Activated naive CD4-positive, alpha-beta T cell treated with anti-CD3 and anti-CD28 coated beads, Interleukin-2, amount 10 ng/mL, durations not matched to agents 7 days and 5 days (primary cell): ENCODE measurements at regions not wholly inside any gene's neighbourhood (a gene's known extent, or its start where the extent isn't known, plus 50 kb on each side); places are given as distances from the start of the nearest gene placed in this dataset.

Experiments used
- CTCF ChIA-PET: fragments of 350-600 bp; sonication (Branson Sonifier 250); formaldehyde crosslinking; loops from one replicate; lab custom pipeline; 2021; ENCODE audit warnings: antibody characterized with exemption; lab: Charles Lee
- DNase-seq: peaks from one replicate; pipeline ENCODE4 v3.0.0-alpha.2; 2020
- H3K27ac Mint-ChIP-seq: one replicate; pipeline ENCODE4 v1.8.0; 2021; ENCODE audit warnings: mild to moderate bottlenecking, moderate library complexity, mixed read lengths
- H3K27me3 Mint-ChIP-seq: one replicate; pipeline ENCODE4 v1.8.0; 2021; ENCODE audit warnings: mild to moderate bottlenecking, mixed read lengths
- H3K36me3 Mint-ChIP-seq: one replicate; pipeline ENCODE4 v1.8.0; 2021; ENCODE audit warnings: mixed read lengths
- H3K4me1 Mint-ChIP-seq: one replicate; pipeline ENCODE4 v1.8.0; 2021; ENCODE audit warnings: mixed read lengths
- H3K4me3 Mint-ChIP-seq: one replicate; pipeline ENCODE4 v1.8.0; 2021; ENCODE audit warnings: mild to moderate bottlenecking, moderate library complexity, mixed read lengths
- H3K9me3 Mint-ChIP-seq: one replicate; pipeline ENCODE4 v1.8.0; 2021; ENCODE audit warnings: mixed read lengths

GRCh38 chr11:15828215-15828853 lies 528.0 kb downstream of the SOX6 start:
- Mint-ChIP-seq H3K27me3 (no peaks in the 10 kb centered on the region), H3K4me3 (no peak overlapping the region), H3K9me3 (no peaks in the 10 kb centered on the region), H3K4me1 (no peaks in the 10 kb centered on the region), H3K36me3 (no peaks in the 10 kb centered on the region), H3K27ac (no peak overlapping the region)
- CTCF ChIA-PET: interaction anchor here (0.7 kb wide), 1 partner anchor 8 kb away, joined by 3 read pairs; no protein-coding TSS in a partner anchor
- DNase-seq: no peak

- Mint-ChIP-seq H3K36me3 (no peaks in the 10 kb centered on the region), H3K4me1 (no peaks in the 10 kb centered on the region), H3K27ac (no peak overlapping the region), H3K4me3 (no peak overlapping the region), H3K9me3 (no peaks in the 10 kb centered on the region), H3K27me3 (no peaks in the 10 kb centered on the region)
- CTCF ChIA-PET: no interaction called here
- DNase-seq: no peak
These were observed 527.0 kb downstream of the SOX6 start for GRCh38 chr11:15829312-15829711.

- Mint-ChIP-seq H3K36me3 (no peaks in the 10 kb centered on the region), H3K4me1 (no peaks in the 10 kb centered on the region)
- CTCF ChIA-PET: interaction anchor here (1.1 kb wide), 1 partner anchor 11 kb away, joined by 3 read pairs; no protein-coding TSS in a partner anchor
These were observed 525.5 kb downstream of the SOX6 start for GRCh38 chr11:15830741-15831428.

DNA sequence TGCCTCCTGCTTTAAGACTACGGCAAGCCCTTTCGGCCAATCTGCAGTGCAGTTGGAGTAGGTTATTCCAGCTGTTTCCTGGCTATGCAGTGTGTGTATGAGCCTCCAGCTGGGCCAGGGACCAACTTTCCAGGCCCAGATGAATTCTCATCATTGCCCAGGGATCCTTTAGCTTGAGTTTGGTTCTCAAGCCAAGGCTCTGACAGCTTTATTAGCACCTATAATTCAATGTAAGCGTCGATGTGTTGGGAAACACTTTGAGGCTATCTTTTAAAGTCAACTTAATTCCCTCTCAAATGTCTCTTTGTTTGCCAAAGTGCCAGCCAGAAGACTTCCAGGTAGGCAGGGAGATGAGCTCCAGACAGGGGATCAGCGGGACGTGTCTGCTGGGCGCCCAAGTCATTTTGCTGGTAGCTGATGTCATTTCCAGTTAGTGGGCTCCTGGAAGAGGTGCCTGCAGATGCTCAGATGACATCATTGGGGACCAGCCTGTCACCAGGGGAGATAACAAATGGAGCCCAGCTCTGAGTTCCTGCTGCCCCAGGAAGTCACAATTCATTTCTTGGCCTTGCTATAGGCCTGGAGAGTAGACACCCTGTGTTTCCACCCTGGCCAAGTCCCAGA lies 520.4 kb downstream of the SOX6 start:
- Mint-ChIP-seq H3K36me3 (no peaks in the 10 kb centered on the region), H3K27ac (no peak overlapping the region), H3K4me1 (no peaks in the 10 kb centered on the region), H3K27me3 (no peaks in the 10 kb centered on the region), H3K9me3 (no peaks in the 10 kb centered on the region), H3K4me3 (no peak overlapping the region)
- DNase-seq: no peak
- CTCF ChIA-PET: interaction anchor here (0.7 to 1.2 kb wide), 2 partner anchors 16 to 123 kb away, joined by 3 to 4 read pairs; no protein-coding TSS in a partner anchor

More at GRCh38 chr11:15830741-15831428, 525.5 kb downstream of the SOX6 start:
- no peaks in the 10 kb centered on the region for H3K27me3 Mint-ChIP-seq
- H3K4me3 Mint-ChIP-seq: no peak overlapping the region
- H3K9me3 Mint-ChIP-seq: no peaks in the 10 kb centered on the region
- no peak for DNase-seq
- H3K27ac Mint-ChIP-seq: no peak overlapping the region

GRCh38 chr11:15836795-15837194 lies 519.6 kb downstream of the SOX6 start:
- H3K4me1 Mint-ChIP-seq: no peaks in the 10 kb centered on the region
- DNase-seq: no peak
- no peak overlapping the region for H3K4me3 Mint-ChIP-seq
- CTCF ChIA-PET: interaction anchor here (0.7 kb wide), 1 partner anchor 122 kb away, joined by 4 read pairs; no protein-coding TSS in a partner anchor
- no peak overlapping the region for H3K27ac Mint-ChIP-seq
- no peaks in the 10 kb centered on the region for H3K27me3 Mint-ChIP-seq
- no peaks in the 10 kb centered on the region for H3K9me3 Mint-ChIP-seq
- no peaks in the 10 kb centered on the region for H3K36me3 Mint-ChIP-seq

GRCh38 chr11:15837901-15838489 lies 518.4 kb downstream of the SOX6 start:
- H3K9me3 Mint-ChIP-seq: no peaks in the 10 kb centered on the region
- H3K27ac Mint-ChIP-seq: no peak overlapping the region
- no peaks in the 10 kb centered on the region for H3K36me3 Mint-ChIP-seq
- DNase-seq: no peak
- CTCF ChIA-PET: no interaction called here
- no peaks in the 10 kb centered on the region for H3K4me1 Mint-ChIP-seq
- H3K27me3 Mint-ChIP-seq: no peaks in the 10 kb centered on the region
- no peak overlapping the region for H3K4me3 Mint-ChIP-seq

GRCh38 chr11:15839061-15839460 lies 517.3 kb downstream of the SOX6 start:
- no peak for DNase-seq
- Mint-ChIP-seq H3K27me3 (no peaks in the 10 kb centered on the region), H3K27ac (no peak overlapping the region), H3K9me3 (no peaks in the 10 kb centered on the region), H3K36me3 (no peaks in the 10 kb centered on the region), H3K4me1 (no peaks in the 10 kb centered on the region), H3K4me3 (no peak overlapping the region)
- CTCF ChIA-PET: no interaction called here

DNA sequence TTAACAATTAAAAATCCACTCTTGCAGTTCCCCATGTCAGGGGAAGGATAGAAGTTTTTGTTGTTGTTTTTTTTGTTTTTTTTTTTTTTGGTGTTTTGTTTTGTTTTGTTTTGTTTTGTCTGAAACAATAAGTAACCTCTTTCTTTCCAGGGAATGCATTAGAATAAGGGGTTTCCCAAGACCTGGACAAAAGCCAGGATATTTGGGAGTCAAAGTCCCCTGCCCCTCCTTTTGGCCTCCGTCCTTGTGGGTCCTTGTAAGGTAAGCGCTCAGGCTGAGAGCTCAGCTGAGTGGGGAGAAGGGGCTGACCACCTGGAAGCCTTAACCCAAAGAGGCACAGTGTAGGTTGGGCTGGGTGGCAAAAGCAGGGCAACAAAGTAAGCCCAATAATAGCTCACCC lies 515.4 kb downstream of the SOX6 start:
- Mint-ChIP-seq H3K4me3 (no peak overlapping the region), H3K9me3 (no peaks in the 10 kb centered on the region), H3K4me1 (no peaks in the 10 kb centered on the region), H3K36me3 (no peaks in the 10 kb centered on the region), H3K27me3 (no peaks in the 10 kb centered on the region), H3K27ac (no peak overlapping the region)
- CTCF ChIA-PET: no interaction called here
- no peak for DNase-seq

DNA sequence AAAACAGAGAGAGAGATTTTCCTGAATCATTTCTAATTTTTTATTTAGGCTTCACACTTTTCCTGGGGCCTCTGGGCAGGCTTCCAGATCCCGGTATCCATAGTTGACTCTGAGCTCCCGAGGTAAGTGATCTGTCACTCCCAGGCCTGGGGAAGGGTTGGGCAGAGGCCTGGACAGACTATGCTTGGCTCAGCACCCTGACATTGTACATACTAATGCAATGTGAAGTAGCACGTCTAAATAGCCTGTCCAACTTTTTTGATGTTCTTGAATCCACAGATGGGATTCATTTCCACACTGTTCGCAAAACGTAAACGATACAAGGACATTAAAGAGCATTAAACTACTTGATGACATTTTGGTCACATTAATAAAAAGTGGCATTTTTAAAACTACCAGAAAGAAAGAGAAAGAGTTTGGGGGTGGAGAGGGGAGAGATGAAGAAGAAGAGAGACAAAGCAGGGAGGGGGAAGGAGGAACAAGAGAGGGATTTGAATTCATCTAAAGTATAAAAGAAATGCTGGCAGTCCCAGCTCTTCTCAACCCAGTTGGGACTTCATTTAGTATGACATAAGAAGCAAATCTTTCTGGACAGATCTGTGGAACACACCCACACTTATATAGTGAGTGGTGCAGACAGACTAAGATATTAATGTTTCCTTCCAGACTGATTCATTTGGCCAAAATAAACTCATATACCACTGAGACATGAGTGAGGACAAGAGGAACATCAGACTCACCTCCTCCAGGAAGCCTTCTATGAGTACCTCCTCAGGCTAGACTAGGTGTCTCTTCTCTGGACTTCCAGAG lies 514.2 kb downstream of the SOX6 start:
- CTCF ChIA-PET: no interaction called here
- Mint-ChIP-seq H3K27me3 (no peaks in the 10 kb centered on the region), H3K4me1 (no peaks in the 10 kb centered on the region), H3K4me3 (no peak overlapping the region), H3K9me3 (no peaks in the 10 kb centered on the region), H3K27ac (no peak overlapping the region), H3K36me3 (no peaks in the 10 kb centered on the region)
- DNase-seq: no peak

- Mint-ChIP-seq H3K4me3 (no peak overlapping the region), H3K9me3 (no peaks in the 10 kb centered on the region), H3K36me3 (no peaks in the 10 kb centered on the region), H3K27me3 (no peaks in the 10 kb centered on the region), H3K4me1 (no peaks in the 10 kb centered on the region), H3K27ac (no peak overlapping the region)
- DNase-seq: no peak
- CTCF ChIA-PET: no interaction called here
These were observed 513.0 kb downstream of the SOX6 start for GRCh38 chr11:15843309-15843872.

DNA sequence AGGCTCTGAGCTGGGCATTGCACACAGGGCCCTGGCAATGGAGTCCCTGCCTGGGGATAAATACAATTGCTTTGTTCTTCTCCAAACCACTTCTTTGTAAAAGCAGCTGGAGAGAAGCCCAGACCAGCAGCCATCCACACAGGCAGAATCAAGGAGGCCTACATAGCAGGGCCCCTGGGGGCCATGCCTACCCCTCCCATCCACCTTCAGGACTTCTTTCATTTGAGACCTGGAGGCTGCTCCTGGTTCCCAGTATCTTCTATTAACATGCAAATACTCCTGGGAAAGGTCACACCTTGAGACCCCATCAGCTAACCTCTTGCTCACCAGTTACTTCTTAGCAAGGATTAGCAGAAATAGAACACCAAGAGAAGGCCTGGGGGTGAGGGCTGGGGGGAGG lies 511.1 kb downstream of the SOX6 start:
- Mint-ChIP-seq H3K27ac (no peak overlapping the region), H3K4me1 (no peaks in the 10 kb centered on the region), H3K27me3 (no peaks in the 10 kb centered on the region), H3K4me3 (no peak overlapping the region), H3K9me3 (no peaks in the 10 kb centered on the region), H3K36me3 (no peaks in the 10 kb centered on the region)
- DNase-seq: no peak
- CTCF ChIA-PET: no interaction called here

DNA sequence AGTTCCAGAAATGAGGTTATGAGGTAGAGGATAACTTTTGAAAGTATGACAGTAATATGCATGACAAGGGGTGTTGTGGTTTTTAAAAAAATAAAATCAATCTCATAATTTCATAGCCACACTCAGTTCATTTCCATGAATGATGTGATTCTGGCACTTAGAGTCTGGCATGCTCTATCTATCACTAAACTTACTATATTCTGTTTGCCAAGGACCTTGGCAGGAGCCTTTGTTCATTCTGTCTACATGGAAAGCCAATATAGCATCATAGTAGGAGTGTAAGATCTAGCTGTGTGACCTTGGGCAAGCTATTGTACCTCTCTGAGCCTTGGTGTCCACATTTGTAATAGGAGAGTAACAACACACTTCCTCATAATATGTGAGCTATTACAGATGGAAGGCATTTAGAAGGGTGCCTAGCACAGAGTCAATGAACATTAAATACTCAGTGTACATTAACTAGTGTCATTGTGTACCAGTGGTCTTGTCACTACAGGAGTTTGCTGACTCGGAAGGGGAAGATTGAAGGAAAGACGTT lies 507.6 kb downstream of the SOX6 start:
- H3K4me3 Mint-ChIP-seq: no peak overlapping the region
- DNase-seq: no peak
- no peak overlapping the region for H3K27ac Mint-ChIP-seq
- CTCF ChIA-PET: no interaction called here
- H3K36me3 Mint-ChIP-seq: no peaks in the 10 kb centered on the region
- H3K9me3 Mint-ChIP-seq: no peaks in the 10 kb centered on the region
- H3K27me3 Mint-ChIP-seq: peaks cover 4% of the 10 kb centered on the region
- no peaks in the 10 kb centered on the region for H3K4me1 Mint-ChIP-seq

- no peaks in the 10 kb centered on the region for H3K36me3 Mint-ChIP-seq
- no peak overlapping the region for H3K4me3 Mint-ChIP-seq
- H3K27me3 Mint-ChIP-seq: peaks cover 6% of the 10 kb centered on the region
- H3K27ac Mint-ChIP-seq: no peak overlapping the region
- H3K9me3 Mint-ChIP-seq: no peaks in the 10 kb centered on the region
- H3K4me1 Mint-ChIP-seq: no peaks in the 10 kb centered on the region
- no peak for DNase-seq
- CTCF ChIA-PET: no interaction called here
These were observed 507.1 kb downstream of the SOX6 start for GRCh38 chr11:15849257-15849656.
